ENCODE measurements at regions not wholly inside any gene's neighbourhood (a gene's known extent, or its start where the extent isn't known, plus 50 kb on each side); places are given as distances from the start of the nearest gene placed in this dataset.

- no peak for TF ChIP-seq CTCF (conservative IDR thresholded peaks at IDR 0.05)
- Mint-ChIP-seq H3K27ac (no peak overlapping the region), H3K4me1 (ENCODE audit: unreplicated experiment) (peaks cover 10% of the 10 kb centered on the region), H3K27me3 (peaks cover 21% of the 10 kb centered on the region), H3K36me3 (no peaks in the 10 kb centered on the region), H3K9me3 (no peaks in the 10 kb centered on the region), H3K4me3 (no peak overlapping the region)
- no peak for DNase-seq (ENCODE audit: extremely low spot score, unreplicated experiment)
Measured at GRCh38 chr5:88140396-88140855, 128.2 kb downstream of the TMEM161B start.

- no peak for DNase-seq (ENCODE audit: extremely low spot score, unreplicated experiment)
- TF ChIP-seq CTCF (conservative IDR thresholded peaks at IDR 0.05), result no peak
- Mint-ChIP-seq H3K9me3 (no peaks in the 10 kb centered on the region), H3K36me3 (no peaks in the 10 kb centered on the region), H3K27me3 (peaks cover 17% of the 10 kb centered on the region), H3K4me3 (no peak overlapping the region), H3K27ac (no peak overlapping the region), H3K4me1 (ENCODE audit: unreplicated experiment) (no peaks in the 10 kb centered on the region)
Measured at GRCh38 chr5:88130211-88130815, 138.3 kb downstream of the TMEM161B start.

GRCh38 chr5:88128813-88129212 lies 139.8 kb downstream of the TMEM161B start:
- peaks cover 17% of the 10 kb centered on the region for H3K27me3 Mint-ChIP-seq
- no peak overlapping the region for H3K4me3 Mint-ChIP-seq
- no peak for TF ChIP-seq CTCF (conservative IDR thresholded peaks at IDR 0.05)
- H3K27ac Mint-ChIP-seq, result no peak overlapping the region
- H3K36me3 Mint-ChIP-seq, result no peaks in the 10 kb centered on the region
- H3K9me3 Mint-ChIP-seq, result no peaks in the 10 kb centered on the region
- DNase-seq (ENCODE audit: extremely low spot score, unreplicated experiment), result no peak
- no peaks in the 10 kb centered on the region for H3K4me1 Mint-ChIP-seq (ENCODE audit: unreplicated experiment)

- Mint-ChIP-seq H3K4me3 (no peak overlapping the region), H3K4me1 (ENCODE audit: unreplicated experiment) (no peaks in the 10 kb centered on the region), H3K27me3 (peaks cover 11% of the 10 kb centered on the region), H3K36me3 (no peaks in the 10 kb centered on the region), H3K9me3 (no peaks in the 10 kb centered on the region), H3K27ac (no peak overlapping the region)
- no peak for TF ChIP-seq CTCF (conservative IDR thresholded peaks at IDR 0.05)
- DNase-seq (ENCODE audit: extremely low spot score, unreplicated experiment), result no peak
Measured at GRCh38 chr5:88119535-88120125, 149.0 kb downstream of the TMEM161B start.

GRCh38 chr5:88118179-88118578 lies 150.5 kb downstream of the TMEM161B start:
- no peaks in the 10 kb centered on the region for H3K9me3 Mint-ChIP-seq
- peaks cover 7% of the 10 kb centered on the region for H3K27me3 Mint-ChIP-seq
- TF ChIP-seq CTCF (conservative IDR thresholded peaks at IDR 0.05), result no peak
- no peaks in the 10 kb centered on the region for H3K36me3 Mint-ChIP-seq
- H3K27ac Mint-ChIP-seq, result no peak overlapping the region
- H3K4me1 Mint-ChIP-seq (ENCODE audit: unreplicated experiment), result no peaks in the 10 kb centered on the region
- no peak overlapping the region for H3K4me3 Mint-ChIP-seq
- no peak for DNase-seq (ENCODE audit: extremely low spot score, unreplicated experiment)

Data from type B pancreatic cell (in vitro differentiated cells).